ENCODE measurements at regions not wholly inside any gene's neighbourhood (a gene's known extent, or its start where the extent isn't known, plus 50 kb on each side); places are given as distances from the start of the nearest gene placed in this dataset.

DNA sequence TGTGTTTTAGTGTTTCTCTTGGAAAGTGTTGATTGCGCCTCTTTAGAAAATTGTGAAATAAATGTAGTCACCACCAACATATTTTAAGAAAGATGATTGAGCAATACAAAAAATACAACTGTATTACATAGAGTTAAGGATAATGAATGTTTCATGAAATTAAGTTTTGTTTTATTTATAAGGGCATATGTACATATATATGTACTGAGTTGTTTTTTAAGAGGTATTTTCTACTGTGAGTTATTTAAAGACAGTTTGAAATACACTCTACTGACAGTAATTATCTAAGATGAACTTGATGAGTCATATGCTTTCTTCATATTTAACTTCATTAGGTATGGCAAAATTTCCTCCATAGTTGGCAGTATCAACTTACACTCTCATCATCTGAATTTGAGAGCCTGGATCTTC is 411.7 kb downstream of the HS3ST3B1 start:
- Histone ChIP-seq H3K27me3 (ENCODE audit: insufficient read depth, low read depth, low read length) (no peaks in the 10 kb centered on the region), H3K9me3 (ENCODE audit: low read length) (no peaks in the 10 kb centered on the region), H2AFZ (ENCODE audit: low read depth, low read length) (no peak overlapping the region), H3K79me2 (replicated peaks; ENCODE audit: insufficient read depth, low read length) (no peaks in the 10 kb centered on the region), H3K9ac (ENCODE audit: low read length) (no peak overlapping the region), H3K9me2 (ENCODE audit: insufficient read depth, low read length) (no peaks in the 10 kb centered on the region), H4K20me1 (ENCODE audit: insufficient read depth) (no peaks in the 10 kb centered on the region), H3F3A (ENCODE audit: insufficient read depth, low read length, poor library complexity, severe bottlenecking) (no peaks in the 10 kb centered on the region), H3K4me2 (ENCODE audit: low read length) (no peak overlapping the region), H3K4me3 (ENCODE audit: low read length) (no peak overlapping the region), H3K27ac (ENCODE audit: low read length) (no peak overlapping the region), H3K36me3 (ENCODE audit: insufficient read depth, low read length) (no peaks in the 10 kb centered on the region)
- TF ChIP-seq RAD21 (conservative IDR thresholded peaks at IDR 0.05) = no peak
- TF ChIP-seq EP300 (conservative IDR thresholded peaks at IDR 0.05; ENCODE audit: poor library complexity, severe bottlenecking) = no peak
- TF ChIP-seq EZH2 (IDR thresholded peaks at IDR 0.05; ENCODE audit: borderline replicate concordance, insufficient read depth, low read length, poor library complexity, severe bottlenecking) = no peak

DNA sequence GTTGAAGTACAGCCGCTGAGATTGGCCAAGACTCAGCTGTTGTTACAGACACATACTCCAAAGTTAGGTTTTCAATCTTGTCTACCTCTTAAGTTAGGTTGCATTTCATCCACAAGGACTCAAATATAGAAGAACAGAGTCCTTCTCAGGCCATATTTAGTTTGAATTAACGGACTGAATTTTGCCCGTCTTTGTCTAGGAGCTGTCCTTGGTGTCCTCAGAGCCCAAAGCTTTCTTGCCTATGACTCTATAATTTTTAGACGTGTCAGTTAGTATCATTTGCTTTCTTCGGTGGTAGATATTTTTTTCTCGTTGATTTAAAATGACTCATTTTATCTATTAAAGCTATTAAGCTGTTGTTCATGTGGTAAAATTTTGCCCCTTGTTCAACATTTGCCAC is 403.2 kb downstream of the HS3ST3B1 start:
- Histone ChIP-seq H3K4me2 (ENCODE audit: low read length) (no peak overlapping the region), H3F3A (ENCODE audit: insufficient read depth, low read length, poor library complexity, severe bottlenecking) (no peaks in the 10 kb centered on the region), H2AFZ (ENCODE audit: low read depth, low read length) (no peak overlapping the region), H3K36me3 (ENCODE audit: insufficient read depth, low read length) (no peaks in the 10 kb centered on the region), H3K9ac (ENCODE audit: low read length) (no peak overlapping the region), H3K4me3 (ENCODE audit: low read length) (no peak overlapping the region), H3K9me2 (ENCODE audit: insufficient read depth, low read length) (no peaks in the 10 kb centered on the region), H3K79me2 (replicated peaks; ENCODE audit: insufficient read depth, low read length) (no peaks in the 10 kb centered on the region), H3K27me3 (ENCODE audit: insufficient read depth, low read depth, low read length) (no peaks in the 10 kb centered on the region), H4K20me1 (ENCODE audit: insufficient read depth) (no peaks in the 10 kb centered on the region), H3K27ac (ENCODE audit: low read length) (no peak overlapping the region), H3K9me3 (ENCODE audit: low read length) (no peaks in the 10 kb centered on the region)
- no peak for TF ChIP-seq MXI1 (conservative IDR thresholded peaks at IDR 0.05; ENCODE audit: poor library complexity, severe bottlenecking)
- no peak for TF ChIP-seq REST (IDR thresholded peaks at IDR 0.05; ENCODE audit: borderline replicate concordance)
- TF ChIP-seq POLR2AphosphoS5 (IDR thresholded peaks at IDR 0.05) = no peak
- TF ChIP-seq EP300 (conservative IDR thresholded peaks at IDR 0.05; ENCODE audit: poor library complexity, severe bottlenecking) = no peak
- TF ChIP-seq SMC3 (conservative IDR thresholded peaks at IDR 0.05; ENCODE audit: poor library complexity) = no peak
- TF ChIP-seq RAD21 (conservative IDR thresholded peaks at IDR 0.05) = no peak
- TF ChIP-seq, protein P1, sequence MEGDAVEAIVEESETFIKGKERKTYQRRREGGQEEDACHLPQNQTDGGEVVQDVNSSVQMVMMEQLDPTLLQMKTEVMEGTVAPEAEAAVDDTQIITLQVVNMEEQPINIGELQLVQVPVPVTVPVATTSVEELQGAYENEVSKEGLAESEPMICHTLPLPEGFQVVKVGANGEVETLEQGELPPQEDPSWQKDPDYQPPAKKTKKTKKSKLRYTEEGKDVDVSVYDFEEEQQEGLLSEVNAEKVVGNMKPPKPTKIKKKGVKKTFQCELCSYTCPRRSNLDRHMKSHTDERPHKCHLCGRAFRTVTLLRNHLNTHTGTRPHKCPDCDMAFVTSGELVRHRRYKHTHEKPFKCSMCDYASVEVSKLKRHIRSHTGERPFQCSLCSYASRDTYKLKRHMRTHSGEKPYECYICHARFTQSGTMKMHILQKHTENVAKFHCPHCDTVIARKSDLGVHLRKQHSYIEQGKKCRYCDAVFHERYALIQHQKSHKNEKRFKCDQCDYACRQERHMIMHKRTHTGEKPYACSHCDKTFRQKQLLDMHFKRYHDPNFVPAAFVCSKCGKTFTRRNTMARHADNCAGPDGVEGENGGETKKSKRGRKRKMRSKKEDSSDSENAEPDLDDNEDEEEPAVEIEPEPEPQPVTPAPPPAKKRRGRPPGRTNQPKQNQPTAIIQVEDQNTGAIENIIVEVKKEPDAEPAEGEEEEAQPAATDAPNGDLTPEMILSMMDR (IDR thresholded peaks at IDR 0.05; ENCODE audit: poor library complexity, severe bottlenecking) = no peak

GRCh38 chr17:14701886-14702285 is 401.0 kb downstream of the HS3ST3B1 start:
- no peaks in the 10 kb centered on the region for H3K9me2 ChIP-seq (ENCODE audit: insufficient read depth, low read length)
- H3K27ac ChIP-seq (ENCODE audit: low read length) = no peak overlapping the region
- no peaks in the 10 kb centered on the region for H3K36me3 ChIP-seq (ENCODE audit: insufficient read depth, low read length)
- no peaks in the 10 kb centered on the region for H3F3A ChIP-seq (ENCODE audit: insufficient read depth, low read length, poor library complexity, severe bottlenecking)
- no peak overlapping the region for H3K9ac ChIP-seq (ENCODE audit: low read length)
- H3K4me2 ChIP-seq (ENCODE audit: low read length) = no peak overlapping the region
- H3K27me3 ChIP-seq (ENCODE audit: insufficient read depth, low read depth, low read length) = no peaks in the 10 kb centered on the region
- H4K20me1 ChIP-seq (ENCODE audit: insufficient read depth) = no peaks in the 10 kb centered on the region
- no peak overlapping the region for H2AFZ ChIP-seq (ENCODE audit: low read depth, low read length)
- no peaks in the 10 kb centered on the region for H3K79me2 ChIP-seq (replicated peaks; ENCODE audit: insufficient read depth, low read length)
- no peak for TF ChIP-seq MXI1 (conservative IDR thresholded peaks at IDR 0.05; ENCODE audit: poor library complexity, severe bottlenecking)
- TF ChIP-seq EP300 (conservative IDR thresholded peaks at IDR 0.05; ENCODE audit: poor library complexity, severe bottlenecking) = no peak
- TF ChIP-seq POLR2AphosphoS5 (IDR thresholded peaks at IDR 0.05) = no peak
- no peak for TF ChIP-seq REST (IDR thresholded peaks at IDR 0.05; ENCODE audit: borderline replicate concordance)
- TF ChIP-seq SMC3 (conservative IDR thresholded peaks at IDR 0.05; ENCODE audit: poor library complexity) = no peak
- TF ChIP-seq, protein P1 (IDR thresholded peaks at IDR 0.05; ENCODE audit: poor library complexity, severe bottlenecking) = no peak
- TF ChIP-seq RAD21 (conservative IDR thresholded peaks at IDR 0.05) = no peak
- no peak for TF ChIP-seq EZH2 (IDR thresholded peaks at IDR 0.05; ENCODE audit: borderline replicate concordance, insufficient read depth, low read length, poor library complexity, severe bottlenecking)
- no peak for TF ChIP-seq TAF1 (IDR thresholded peaks at IDR 0.05; ENCODE audit: low read depth)
- H3K9me3 ChIP-seq (ENCODE audit: low read length) = no peaks in the 10 kb centered on the region
- H3K4me3 ChIP-seq (ENCODE audit: low read length) = no peak overlapping the region

Data from neural cell (in vitro differentiated cells).